Gastrocnemius medialis (tissue), 4 donors: ENCODE measurements at regions not wholly inside any gene's neighbourhood (a gene's known extent, or its start where the extent isn't known, plus 50 kb on each side); places are given as distances from the start of the nearest gene placed in this dataset.

Experiments used
- POLR2A ChIP-seq, 2 donors: fragments of 450-650 bp; IDR thresholded peaks; one replicate each; pipeline ENCODE4 v1.6.1; 2017; ENCODE audit warnings: antibody characterized with exemption in 2 of 2, mild to moderate bottlenecking in 2 of 2, moderate library complexity in 2 of 2
- TF ChIP-seq, protein P1 (sequence below), 5 experiments: fragments of 450-650 bp in 3 of 5; fragments of 200-600 bp in 2 of 5; sonication (generic) in 2 of 5; IDR thresholded peaks in 4 of 5; conservative IDR thresholded peaks in 1 of 5; 1 replicate in 4 of 5; 2 replicates in 1 of 5; pipeline ENCODE4 v1.5.1; 2016 to 2019; ENCODE audit warnings: antibody characterized with exemption in 5 of 5, mild to moderate bottlenecking in 3 of 5, moderate library complexity in 3 of 5

DNA sequence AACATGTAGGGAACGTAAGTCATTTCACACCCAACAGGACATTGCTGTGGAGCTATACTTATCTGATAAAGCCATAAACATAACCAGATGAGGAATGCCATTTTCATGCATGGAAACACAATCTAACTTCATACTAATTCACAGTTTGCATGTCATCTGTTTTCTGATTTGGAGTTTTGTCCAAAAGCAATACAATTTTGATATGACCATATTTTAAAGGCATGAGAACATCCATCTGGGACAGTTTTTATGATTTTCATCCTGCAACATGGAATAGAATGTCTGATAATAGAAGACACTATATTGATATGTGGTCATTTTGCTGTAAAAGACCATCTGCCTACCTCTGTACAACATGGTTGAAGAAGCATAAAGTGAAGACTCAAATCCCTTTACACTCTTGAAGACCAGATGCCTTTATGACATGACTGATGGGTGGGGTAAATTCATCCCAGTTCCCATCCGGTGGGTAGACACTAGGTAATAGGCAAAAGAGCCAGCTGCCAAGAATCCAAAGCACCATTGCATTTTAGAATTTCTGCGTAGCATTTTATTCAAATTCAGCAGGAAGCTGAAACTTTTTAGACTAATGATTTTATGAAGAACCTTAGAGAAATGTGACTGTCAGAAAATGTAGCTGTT is 309.8 kb downstream of the LMO7 start:
- TF ChIP-seq, protein P1, sequence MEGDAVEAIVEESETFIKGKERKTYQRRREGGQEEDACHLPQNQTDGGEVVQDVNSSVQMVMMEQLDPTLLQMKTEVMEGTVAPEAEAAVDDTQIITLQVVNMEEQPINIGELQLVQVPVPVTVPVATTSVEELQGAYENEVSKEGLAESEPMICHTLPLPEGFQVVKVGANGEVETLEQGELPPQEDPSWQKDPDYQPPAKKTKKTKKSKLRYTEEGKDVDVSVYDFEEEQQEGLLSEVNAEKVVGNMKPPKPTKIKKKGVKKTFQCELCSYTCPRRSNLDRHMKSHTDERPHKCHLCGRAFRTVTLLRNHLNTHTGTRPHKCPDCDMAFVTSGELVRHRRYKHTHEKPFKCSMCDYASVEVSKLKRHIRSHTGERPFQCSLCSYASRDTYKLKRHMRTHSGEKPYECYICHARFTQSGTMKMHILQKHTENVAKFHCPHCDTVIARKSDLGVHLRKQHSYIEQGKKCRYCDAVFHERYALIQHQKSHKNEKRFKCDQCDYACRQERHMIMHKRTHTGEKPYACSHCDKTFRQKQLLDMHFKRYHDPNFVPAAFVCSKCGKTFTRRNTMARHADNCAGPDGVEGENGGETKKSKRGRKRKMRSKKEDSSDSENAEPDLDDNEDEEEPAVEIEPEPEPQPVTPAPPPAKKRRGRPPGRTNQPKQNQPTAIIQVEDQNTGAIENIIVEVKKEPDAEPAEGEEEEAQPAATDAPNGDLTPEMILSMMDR (IDR thresholded peaks at IDR 0.05 in 4 of 5, conservative IDR thresholded peaks at IDR 0.05 in 1 of 5): no peak
- TF ChIP-seq POLR2A (IDR thresholded peaks at IDR 0.05): no peak
